ENCODE measurements at regions not wholly inside any gene's neighbourhood (a gene's known extent, or its start where the extent isn't known, plus 50 kb on each side); places are given as distances from the start of the nearest gene placed in this dataset.
"Not testable (repeated sequence)": the region's sequence is repeated elsewhere in the genome, so short reads cannot be mapped to it uniquely, and the experiment has no call there.

GRCh38 chr4:72690771-72691170, 121.8 kb upstream of the ADAMTS3 start:
- Histone ChIP-seq H3K9me3 (ENCODE audit: control insufficient read depth in 2 of 2, low read length in 2 of 2) (no peaks in the 10 kb centered on the region), H3K4me1 (ENCODE audit: control insufficient read depth, insufficient read depth, low read length) (no peaks in the 10 kb centered on the region), H3K27me3 (ENCODE audit: control insufficient read depth in 1 of 2, insufficient read depth in 2 of 2, low read length in 2 of 2) (no peaks in the 10 kb centered on the region), H3K27ac (ENCODE audit: low read length) (no peak overlapping the region), H3K36me3 (ENCODE audit: control insufficient read depth in 2 of 2, insufficient read depth in 2 of 2, low read length in 2 of 2) (no peaks in the 10 kb centered on the region), H3K4me3 (ENCODE audit: low read length in 2 of 2) (no peak overlapping the region), H3K9ac (ENCODE audit: low read length in 2 of 2) (no peak overlapping the region)

GRCh38 chr4:72689923-72690322, 120.9 kb upstream of the ADAMTS3 start:
- Histone ChIP-seq H3K9ac (ENCODE audit: low read length in 2 of 2) (no peak overlapping the region), H3K4me1 (ENCODE audit: control insufficient read depth, insufficient read depth, low read length) (no peaks in the 10 kb centered on the region), H3K9me3 (ENCODE audit: control insufficient read depth in 2 of 2, low read length in 2 of 2) (no peaks in the 10 kb centered on the region), H3K27me3 (ENCODE audit: control insufficient read depth in 1 of 2, insufficient read depth in 2 of 2, low read length in 2 of 2) (no peaks in the 10 kb centered on the region), H3K36me3 (ENCODE audit: control insufficient read depth in 2 of 2, insufficient read depth in 2 of 2, low read length in 2 of 2) (no peaks in the 10 kb centered on the region), H3K27ac (ENCODE audit: low read length) (no peak overlapping the region), H3K4me3 (ENCODE audit: low read length in 2 of 2) (no peak overlapping the region)

GRCh38 chr4:72686390-72686789, 117.4 kb upstream of the ADAMTS3 start:
- H3K27ac ChIP-seq (ENCODE audit: low read length); H3K36me3 ChIP-seq (ENCODE audit: control insufficient read depth in 2 of 2, insufficient read depth in 2 of 2, low read length in 2 of 2); H3K9ac ChIP-seq (ENCODE audit: low read length in 2 of 2); H3K27me3 ChIP-seq (ENCODE audit: control insufficient read depth in 1 of 2, insufficient read depth in 2 of 2, low read length in 2 of 2); H3K4me3 ChIP-seq (ENCODE audit: low read length in 2 of 2); H3K9me3 ChIP-seq (ENCODE audit: control insufficient read depth in 2 of 2, low read length in 2 of 2); H3K4me1 ChIP-seq (ENCODE audit: control insufficient read depth, insufficient read depth, low read length): not testable (repeated sequence)

GRCh38 chr4:72679666-72680065, 110.6 kb upstream of the ADAMTS3 start:
- no peak overlapping the region for H3K4me3 ChIP-seq (ENCODE audit: low read length in 2 of 2)
- H3K9ac ChIP-seq (ENCODE audit: low read length in 2 of 2) = no peak overlapping the region
- H3K9me3 ChIP-seq (ENCODE audit: control insufficient read depth in 2 of 2, low read length in 2 of 2) = peaks cover 0 to 2% of the 10 kb centered on the region in 2 donors
- H3K36me3 ChIP-seq (ENCODE audit: control insufficient read depth in 2 of 2, insufficient read depth in 2 of 2, low read length in 2 of 2) = no peaks in the 10 kb centered on the region
- no peaks in the 10 kb centered on the region for H3K4me1 ChIP-seq (ENCODE audit: control insufficient read depth, insufficient read depth, low read length)
- no peaks in the 10 kb centered on the region for H3K27me3 ChIP-seq (ENCODE audit: control insufficient read depth in 1 of 2, insufficient read depth in 2 of 2, low read length in 2 of 2)
- no peak overlapping the region for H3K27ac ChIP-seq (ENCODE audit: low read length)

GRCh38 chr4:72677886-72678285, 108.9 kb upstream of the ADAMTS3 start:
- no peaks in the 10 kb centered on the region for H3K27me3 ChIP-seq (ENCODE audit: control insufficient read depth in 1 of 2, insufficient read depth in 2 of 2, low read length in 2 of 2)
- no peak overlapping the region for H3K4me3 ChIP-seq (ENCODE audit: low read length in 2 of 2)
- no peak overlapping the region for H3K9ac ChIP-seq (ENCODE audit: low read length in 2 of 2)
- H3K36me3 ChIP-seq (ENCODE audit: control insufficient read depth in 2 of 2, insufficient read depth in 2 of 2, low read length in 2 of 2) = no peaks in the 10 kb centered on the region
- H3K9me3 ChIP-seq (ENCODE audit: control insufficient read depth in 2 of 2, low read length in 2 of 2) = peaks cover 0 to 2% of the 10 kb centered on the region in 2 donors
- no peak overlapping the region for H3K27ac ChIP-seq (ENCODE audit: low read length)
- H3K4me1 ChIP-seq (ENCODE audit: control insufficient read depth, insufficient read depth, low read length) = no peaks in the 10 kb centered on the region

GRCh38 chr4:72677265-72677664, 108.2 kb upstream of the ADAMTS3 start:
- H3K9me3 ChIP-seq (ENCODE audit: control insufficient read depth in 2 of 2, low read length in 2 of 2) = peaks cover 0 to 2% of the 10 kb centered on the region in 2 donors
- no peaks in the 10 kb centered on the region for H3K27me3 ChIP-seq (ENCODE audit: control insufficient read depth in 1 of 2, insufficient read depth in 2 of 2, low read length in 2 of 2)
- H3K9ac ChIP-seq (ENCODE audit: low read length in 2 of 2) = no peak overlapping the region
- H3K36me3 ChIP-seq (ENCODE audit: control insufficient read depth in 2 of 2, insufficient read depth in 2 of 2, low read length in 2 of 2) = no peaks in the 10 kb centered on the region
- H3K4me3 ChIP-seq (ENCODE audit: low read length in 2 of 2) = no peak overlapping the region
- no peak overlapping the region for H3K27ac ChIP-seq (ENCODE audit: low read length)
- H3K4me1 ChIP-seq (ENCODE audit: control insufficient read depth, insufficient read depth, low read length) = no peaks in the 10 kb centered on the region

GRCh38 chr4:72671980-72672379, 103.0 kb upstream of the ADAMTS3 start:
- Histone ChIP-seq H3K4me3 (ENCODE audit: low read length in 2 of 2) (no peak overlapping the region), H3K4me1 (ENCODE audit: control insufficient read depth, insufficient read depth, low read length) (no peaks in the 10 kb centered on the region), H3K9me3 (ENCODE audit: control insufficient read depth in 2 of 2, low read length in 2 of 2) (no peaks in the 10 kb centered on the region), H3K36me3 (ENCODE audit: control insufficient read depth in 2 of 2, insufficient read depth in 2 of 2, low read length in 2 of 2) (no peaks in the 10 kb centered on the region), H3K27ac (ENCODE audit: low read length) (no peak overlapping the region), H3K9ac (ENCODE audit: low read length in 2 of 2) (no peak overlapping the region), H3K27me3 (ENCODE audit: control insufficient read depth in 1 of 2, insufficient read depth in 2 of 2, low read length in 2 of 2) (no peaks in the 10 kb centered on the region)

GRCh38 chr4:72670521-72670920, 101.5 kb upstream of the ADAMTS3 start:
- Histone ChIP-seq H3K9ac (ENCODE audit: low read length in 2 of 2) (no peak overlapping the region), H3K4me1 (ENCODE audit: control insufficient read depth, insufficient read depth, low read length) (no peaks in the 10 kb centered on the region), H3K27ac (ENCODE audit: low read length) (no peak overlapping the region), H3K9me3 (ENCODE audit: control insufficient read depth in 2 of 2, low read length in 2 of 2) (no peaks in the 10 kb centered on the region), H3K4me3 (ENCODE audit: low read length in 2 of 2) (no peak overlapping the region), H3K27me3 (ENCODE audit: control insufficient read depth in 1 of 2, insufficient read depth in 2 of 2, low read length in 2 of 2) (no peaks in the 10 kb centered on the region), H3K36me3 (ENCODE audit: control insufficient read depth in 2 of 2, insufficient read depth in 2 of 2, low read length in 2 of 2) (no peaks in the 10 kb centered on the region)

GRCh38 chr4:72666910-72667309, 97.9 kb upstream of the ADAMTS3 start:
- no peaks in the 10 kb centered on the region for H3K27me3 ChIP-seq (ENCODE audit: control insufficient read depth in 1 of 2, insufficient read depth in 2 of 2, low read length in 2 of 2)
- no peaks in the 10 kb centered on the region for H3K9me3 ChIP-seq (ENCODE audit: control insufficient read depth in 2 of 2, low read length in 2 of 2)
- no peak overlapping the region for H3K27ac ChIP-seq (ENCODE audit: low read length)
- H3K4me1 ChIP-seq (ENCODE audit: control insufficient read depth, insufficient read depth, low read length) = no peaks in the 10 kb centered on the region
- H3K4me3 ChIP-seq (ENCODE audit: low read length in 2 of 2) = no peak overlapping the region
- H3K9ac ChIP-seq (ENCODE audit: low read length in 2 of 2) = no peak overlapping the region
- H3K36me3 ChIP-seq (ENCODE audit: control insufficient read depth in 2 of 2, insufficient read depth in 2 of 2, low read length in 2 of 2) = no peaks in the 10 kb centered on the region

GRCh38 chr4:72665171-72665968, 96.3 kb upstream of the ADAMTS3 start:
- H3K9me3 ChIP-seq (ENCODE audit: control insufficient read depth in 2 of 2, low read length in 2 of 2) = no peaks in the 10 kb centered on the region
- H3K27ac ChIP-seq (ENCODE audit: low read length) = no peak overlapping the region
- no peaks in the 10 kb centered on the region for H3K27me3 ChIP-seq (ENCODE audit: control insufficient read depth in 1 of 2, insufficient read depth in 2 of 2, low read length in 2 of 2)
- no peak overlapping the region for H3K9ac ChIP-seq (ENCODE audit: low read length in 2 of 2)
- H3K36me3 ChIP-seq (ENCODE audit: control insufficient read depth in 2 of 2, insufficient read depth in 2 of 2, low read length in 2 of 2) = no peaks in the 10 kb centered on the region
- H3K4me1 ChIP-seq (ENCODE audit: control insufficient read depth, insufficient read depth, low read length) = no peaks in the 10 kb centered on the region
- no peak overlapping the region for H3K4me3 ChIP-seq (ENCODE audit: low read length in 2 of 2)

- Histone ChIP-seq H3K27me3 (ENCODE audit: control insufficient read depth in 1 of 2, insufficient read depth in 2 of 2, low read length in 2 of 2) (no peaks in the 10 kb centered on the region), H3K4me3 (ENCODE audit: low read length in 2 of 2) (no peak overlapping the region), H3K4me1 (ENCODE audit: control insufficient read depth, insufficient read depth, low read length) (no peaks in the 10 kb centered on the region), H3K27ac (ENCODE audit: low read length) (no peak overlapping the region), H3K9me3 (ENCODE audit: control insufficient read depth in 2 of 2, low read length in 2 of 2) (no peaks in the 10 kb centered on the region), H3K36me3 (ENCODE audit: control insufficient read depth in 2 of 2, insufficient read depth in 2 of 2, low read length in 2 of 2) (no peaks in the 10 kb centered on the region), H3K9ac (ENCODE audit: low read length in 2 of 2) (no peak overlapping the region)
Measured at GRCh38 chr4:72663828-72664227, 94.8 kb upstream of the ADAMTS3 start.
